ENCODE measurements at regions not wholly inside any gene's neighbourhood (a gene's known extent, or its start where the extent isn't known, plus 50 kb on each side); places are given as distances from the start of the nearest gene placed in this dataset.

GRCh38 chr20:24102749-24103333 is 114.3 kb upstream of the GGTLC1 start:
- no peak for TF ChIP-seq CTCF (IDR thresholded peaks at IDR 0.05)
- no peak for TF ChIP-seq POLR2A (IDR thresholded peaks at IDR 0.05)

All from tibial nerve (tissue), 3 donors.